ENCODE measurements at regions not wholly inside any gene's neighbourhood (a gene's known extent, or its start where the extent isn't known, plus 50 kb on each side); places are given as distances from the start of the nearest gene placed in this dataset.

DNA sequence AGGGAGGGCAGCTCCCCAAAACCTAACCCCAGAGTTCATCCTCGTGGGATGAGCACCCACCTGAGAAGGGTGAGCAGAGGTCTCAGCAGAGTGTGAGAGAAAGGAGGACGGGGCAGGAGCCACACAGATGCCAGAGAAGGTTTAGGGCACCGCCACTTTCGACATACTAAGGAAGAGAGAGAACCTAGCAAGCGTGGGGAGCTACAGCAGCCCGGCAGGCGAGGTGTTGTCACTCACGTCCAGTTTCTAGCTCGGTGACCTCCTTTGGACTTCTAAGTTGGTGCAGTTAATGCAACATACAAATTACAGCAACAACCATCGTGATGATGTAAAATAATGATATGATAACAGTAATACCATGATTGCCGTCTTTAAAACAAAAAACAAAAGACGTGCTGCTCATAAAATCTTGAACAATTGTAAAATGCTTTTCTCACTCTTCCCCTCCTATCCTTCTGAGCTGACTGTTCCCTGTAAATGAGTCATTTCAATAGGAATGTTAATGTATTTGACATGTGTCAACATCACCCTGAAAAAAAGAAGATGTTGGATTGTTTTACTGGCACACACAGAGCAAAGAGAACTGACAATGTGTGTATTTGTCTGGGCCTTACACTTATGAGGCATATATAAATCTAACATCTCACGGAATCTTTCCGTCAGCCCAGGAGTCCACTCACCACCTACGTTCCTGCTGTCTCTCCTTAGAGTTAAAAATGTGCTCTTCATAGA, 158.2 kb upstream of the MAF start:
- Histone ChIP-seq H3K79me2 (ENCODE audit: low read depth) (no peaks in the 10 kb centered on the region), H4K20me1 (ENCODE audit: insufficient read depth) (no peaks in the 10 kb centered on the region), H3K4me2 (no peak overlapping the region), H2AFZ (no peak overlapping the region), H3K27me3 (ENCODE audit: insufficient read depth, low read depth) (no peaks in the 10 kb centered on the region; the same call in 1 of the 2 replicates), H3K4me1 (replicated peaks; ENCODE audit: insufficient read depth) (no peaks in the 10 kb centered on the region), H3K36me3 (ENCODE audit: low read depth) (no peaks in the 10 kb centered on the region), H3K4me3 (no peak overlapping the region), H3K9me3 (ENCODE audit: insufficient read depth, low read depth) (no peaks in the 10 kb centered on the region), H3K9me2 (ENCODE audit: insufficient read depth) (no peaks in the 10 kb centered on the region), H3F3A (ENCODE audit: insufficient read depth, low read depth) (no peaks in the 10 kb centered on the region), H3K27ac (no peak overlapping the region)
- ChIA-PET CTCF (no interaction called here), POLR2A (ENCODE audit: unreplicated experiment) (no interaction called here)
- BruUV-seq (replicated peaks), result no TSS peak
- TF ChIP-seq EZH2 (IDR thresholded peaks at IDR 0.05; ENCODE audit: low read depth) (no peak), CTCF (conservative IDR thresholded peaks at IDR 0.05) (no peak)
- DNase-seq, result no peak
- intact Hi-C loops (cut with micrococcal nuclease; ENCODE audit: unreplicated experiment), result no loop called here

DNA sequence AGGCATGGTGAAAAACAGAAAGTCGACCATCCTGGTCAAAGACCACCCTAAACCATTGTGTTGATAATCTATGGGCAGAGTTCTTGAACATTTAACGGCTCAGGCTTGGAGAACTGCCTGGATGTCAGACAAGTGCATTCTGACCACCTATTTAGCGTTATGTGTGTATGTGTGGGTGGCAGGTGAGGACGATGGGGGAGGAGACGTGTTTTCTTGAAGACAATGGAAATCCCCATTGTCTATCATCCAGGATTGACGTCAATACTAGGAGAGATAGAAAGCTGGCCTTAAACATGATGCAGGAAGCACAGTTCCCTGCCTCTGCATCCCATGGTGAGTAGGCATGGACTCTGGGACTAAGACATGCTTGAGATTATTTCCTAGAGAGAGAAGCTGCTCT, 157.4 kb upstream of the MAF start:
- Histone ChIP-seq H3K4me2 (no peak overlapping the region), H3F3A (ENCODE audit: insufficient read depth, low read depth) (no peaks in the 10 kb centered on the region), H4K20me1 (ENCODE audit: insufficient read depth) (no peaks in the 10 kb centered on the region), H3K4me3 (no peak overlapping the region), H3K9me3 (ENCODE audit: insufficient read depth, low read depth) (no peaks in the 10 kb centered on the region), H3K27ac (no peak overlapping the region), H2AFZ (no peak overlapping the region), H3K27me3 (ENCODE audit: insufficient read depth, low read depth) (no peaks in the 10 kb centered on the region; the same call in 1 of the 2 replicates), H3K79me2 (ENCODE audit: low read depth) (no peaks in the 10 kb centered on the region), H3K4me1 (replicated peaks; ENCODE audit: insufficient read depth) (no peaks in the 10 kb centered on the region), H3K9me2 (ENCODE audit: insufficient read depth) (no peaks in the 10 kb centered on the region), H3K36me3 (ENCODE audit: low read depth) (no peaks in the 10 kb centered on the region)
- intact Hi-C loops (cut with micrococcal nuclease; ENCODE audit: unreplicated experiment), result no loop called here
- TF ChIP-seq CTCF (conservative IDR thresholded peaks at IDR 0.05), result no peak
- no peak for TF ChIP-seq EZH2 (IDR thresholded peaks at IDR 0.05; ENCODE audit: low read depth)
- CTCF ChIA-PET, result no interaction called here
- no peak for DNase-seq
- BruUV-seq (replicated peaks), result no TSS peak
- POLR2A ChIA-PET (ENCODE audit: unreplicated experiment), result no interaction called here

DNA sequence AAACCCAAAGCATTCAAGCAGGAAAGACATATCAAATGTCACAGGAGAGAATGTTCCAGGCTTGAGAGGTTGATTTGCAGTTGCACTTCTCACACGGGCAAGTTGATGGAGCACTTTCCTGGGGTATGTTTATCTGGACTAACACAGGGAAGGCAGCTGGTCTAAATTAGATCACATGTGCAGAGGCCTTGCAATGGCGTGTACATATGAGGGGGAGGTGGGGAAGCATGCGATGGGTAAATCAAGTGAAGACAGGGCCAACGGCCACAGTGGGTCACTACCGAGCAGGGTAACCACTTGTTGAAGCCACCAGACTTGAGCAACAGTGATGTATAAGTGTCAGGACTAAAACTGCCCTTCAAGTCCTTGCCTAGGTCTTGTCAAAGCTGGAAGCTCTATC, 156.6 kb upstream of the MAF start:
- Histone ChIP-seq H3F3A (ENCODE audit: insufficient read depth, low read depth) (no peaks in the 10 kb centered on the region), H2AFZ (no peak overlapping the region), H3K9me2 (ENCODE audit: insufficient read depth) (no peaks in the 10 kb centered on the region), H4K20me1 (ENCODE audit: insufficient read depth) (no peaks in the 10 kb centered on the region), H3K27ac (no peak overlapping the region), H3K9me3 (ENCODE audit: insufficient read depth, low read depth) (no peaks in the 10 kb centered on the region), H3K36me3 (ENCODE audit: low read depth) (no peaks in the 10 kb centered on the region), H3K27me3 (ENCODE audit: insufficient read depth, low read depth) (no peaks in the 10 kb centered on the region; the same call in 1 of the 2 replicates), H3K4me3 (no peak overlapping the region), H3K4me2 (no peak overlapping the region), H3K79me2 (ENCODE audit: low read depth) (no peaks in the 10 kb centered on the region), H3K4me1 (replicated peaks; ENCODE audit: insufficient read depth) (no peaks in the 10 kb centered on the region)
- intact Hi-C loops (cut with micrococcal nuclease; ENCODE audit: unreplicated experiment), result no loop called here
- ChIA-PET CTCF (no interaction called here), POLR2A (ENCODE audit: unreplicated experiment) (no interaction called here)
- no peak for TF ChIP-seq EZH2 (IDR thresholded peaks at IDR 0.05; ENCODE audit: low read depth)
- no peak for TF ChIP-seq CTCF (conservative IDR thresholded peaks at IDR 0.05)
- DNase-seq, result no peak
- no TSS peak for BruUV-seq (replicated peaks)

Data from PC-9 (cell line).